SK-N-SH treated with all-trans-retinoic acid at 6 μM for 48 hours (cell line): ENCODE measurements at regions not wholly inside any gene's neighbourhood (a gene's known extent, or its start where the extent isn't known, plus 50 kb on each side); places are given as distances from the start of the nearest gene placed in this dataset.

Experiments used
- ATAC-seq: fragments of 200-7000 bp; cut with Tn5 transposase; 3 replicates; pipeline ENCODE4 v1.9.1; 2020; ENCODE audit warnings: mild to moderate bottlenecking, moderate library complexity
- ARNTL ChIP-seq: fragments of 450-650 bp; formaldehyde crosslinking; IDR thresholded peaks from 2 replicates; pipeline ENCODE4 v1.5.0; 2020; ENCODE audit warnings: low read depth, mild to moderate bottlenecking, moderate library complexity, borderline replicate concordance
- BACH2 ChIP-seq: fragments of 250-450 bp; sonication (Bioruptor Pico); IDR thresholded peaks from 2 replicates; pipeline ENCODE4 v1.9.0; 2021; ENCODE audit warnings: mild to moderate bottlenecking, borderline replicate concordance
- CREB5 ChIP-seq: fragments of 250-450 bp; sonication (Bioruptor Pico); IDR thresholded peaks from 2 replicates; pipeline ENCODE4 v1.5.1; 2020; ENCODE audit warnings: low read depth, mild to moderate bottlenecking, moderate library complexity
- CSDC2 ChIP-seq: fragments of 250-450 bp; sonication (Bioruptor Pico); IDR thresholded peaks from 2 replicates; pipeline ENCODE4 v1.5.0; 2020; ENCODE audit warnings: mild to moderate bottlenecking, moderate library complexity
- CSRNP3 ChIP-seq: fragments of 250-450 bp; sonication (Bioruptor Pico); IDR thresholded peaks from 2 replicates; pipeline ENCODE4 v1.5.1; 2021; ENCODE audit warnings: mild to moderate bottlenecking, moderate library complexity
- ESRRG ChIP-seq: fragments of 250-450 bp; sonication (Bioruptor Pico); IDR thresholded peaks from 2 replicates; pipeline ENCODE4 v1.6.1; 2021; ENCODE audit warnings: mild to moderate bottlenecking
- ISL1 ChIP-seq: fragments of 250-450 bp; sonication (Bioruptor Pico); IDR thresholded peaks from 2 replicates; pipeline ENCODE4 v2.1.2; 2022; ENCODE audit warnings: mild to moderate bottlenecking, moderate library complexity
- OSR1 ChIP-seq: fragments of 250-450 bp; sonication (Bioruptor Pico); IDR thresholded peaks from 2 replicates; pipeline ENCODE4 v1.8.0; 2022; ENCODE audit warnings: moderate library complexity, mild to moderate bottlenecking, inconsistent platforms
- POU6F1 ChIP-seq: fragments of 250-450 bp; sonication (Bioruptor Pico); IDR thresholded peaks from 2 replicates; pipeline ENCODE4 v1.8.0; 2021; ENCODE audit warnings: low read depth, mild to moderate bottlenecking, moderate library complexity, borderline replicate concordance
- PPARA ChIP-seq: fragments of 250-450 bp; sonication (Bioruptor Pico); IDR thresholded peaks from 2 replicates; pipeline ENCODE4 v1.5.0; 2020; ENCODE audit warnings: mild to moderate bottlenecking, borderline replicate concordance
- RARB ChIP-seq: fragments of 250-450 bp; sonication (Bioruptor Pico); IDR thresholded peaks from 2 replicates; pipeline ENCODE4 v1.8.0; 2021; ENCODE audit warnings: mild to moderate bottlenecking, moderate library complexity
- SNAI2 ChIP-seq: fragments of 250-450 bp; sonication (Bioruptor Pico); IDR thresholded peaks from 2 replicates; pipeline ENCODE4 v1.5.0; 2020; ENCODE audit warnings: mild to moderate bottlenecking, moderate library complexity
- TCF4 ChIP-seq: fragments of 250-450 bp; sonication (Bioruptor Pico); IDR thresholded peaks from 2 replicates; pipeline ENCODE4 v1.8.0; 2021; ENCODE audit warnings: mild to moderate bottlenecking, moderate library complexity, borderline replicate concordance
- TOX ChIP-seq: fragments of 250-450 bp; sonication (Bioruptor Pico); IDR thresholded peaks from 2 replicates; pipeline ENCODE4 v1.8.0; 2021; ENCODE audit warnings: mild to moderate bottlenecking, moderate library complexity, borderline replicate concordance
- ZC3H10 ChIP-seq: fragments of 250-450 bp; sonication (Bioruptor Pico); IDR thresholded peaks from 2 replicates; pipeline ENCODE4 v1.5.1; 2021; ENCODE audit warnings: mild to moderate bottlenecking, moderate library complexity
- ZFP3 ChIP-seq: fragments of 250-450 bp; sonication (Bioruptor Pico); IDR thresholded peaks from 2 replicates; pipeline ENCODE4 v1.5.0; 2020; ENCODE audit warnings: mild to moderate bottlenecking, moderate library complexity
- ZNF565 ChIP-seq: fragments of 450-650 bp; formaldehyde crosslinking; conservative IDR thresholded peaks from 2 replicates; pipeline ENCODE4 v1.5.0; 2020; ENCODE audit warnings: low read depth, mild to moderate bottlenecking, moderate library complexity
- ZNF70 ChIP-seq: fragments of 450-650 bp; formaldehyde crosslinking; IDR thresholded peaks from 2 replicates; pipeline ENCODE4 v1.5.0; 2020; ENCODE audit warnings: mild to moderate bottlenecking, moderate library complexity
- ZNF8 ChIP-seq: fragments of 450-650 bp; formaldehyde crosslinking; IDR thresholded peaks from 2 replicates; pipeline ENCODE4 v1.5.0; 2020; ENCODE audit warnings: mild to moderate bottlenecking, moderate library complexity
- TF ChIP-seq, protein P1 (sequence below): fragments of 250-450 bp; sonication (Bioruptor Pico); IDR thresholded peaks from 2 replicates; pipeline ENCODE4 v1.5.0; 2020; ENCODE audit warnings: mild to moderate bottlenecking, moderate library complexity

DNA sequence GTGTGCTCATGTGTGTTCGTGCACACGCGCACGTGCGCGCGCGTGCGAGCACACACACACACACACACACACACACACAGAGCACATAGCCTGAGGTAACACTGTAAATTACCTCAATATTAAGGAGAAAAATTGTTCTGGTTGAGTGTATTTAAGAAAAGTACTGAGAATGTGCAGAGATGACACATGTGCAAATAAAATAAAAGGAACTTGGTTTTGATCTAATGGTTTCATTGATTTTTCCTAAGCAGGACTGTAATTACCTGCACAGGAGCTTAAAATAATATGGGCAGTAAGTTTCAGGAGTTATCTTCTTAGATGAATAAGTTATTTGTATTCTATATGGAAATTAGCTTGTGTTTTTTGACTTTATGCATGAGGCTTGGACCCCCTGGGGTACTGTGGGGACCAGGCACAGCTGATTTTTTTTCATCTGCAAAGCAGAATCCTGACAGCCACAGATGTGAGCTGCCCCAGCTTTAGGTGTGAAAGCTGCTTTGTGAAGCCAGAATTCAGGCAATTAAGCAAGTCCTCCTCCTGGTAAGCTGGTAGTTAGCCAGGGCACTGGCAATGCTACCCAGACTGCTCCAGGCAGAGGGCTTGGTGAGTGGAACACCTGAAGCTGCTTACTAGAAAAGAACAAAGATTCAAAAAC is 1040.6 kb upstream of the CITED2 start:
- no peak for ATAC-seq
- no peak for TF ChIP-seq OSR1
- TF ChIP-seq ISL1, result no peak
- TF ChIP-seq ZFP3 (CRISPR knock-in tag), result no peak
- no peak for TF ChIP-seq ZNF70 (CRISPR knock-in tag)
- TF ChIP-seq, all 23 proteins: peak for 0

GRCh38 chr6:140403020-140403419 is 1028.6 kb upstream of the CITED2 start:
- no peak for TF ChIP-seq CSRNP3
- TF ChIP-seq ARNTL, result no peak
- TF ChIP-seq, protein P1, sequence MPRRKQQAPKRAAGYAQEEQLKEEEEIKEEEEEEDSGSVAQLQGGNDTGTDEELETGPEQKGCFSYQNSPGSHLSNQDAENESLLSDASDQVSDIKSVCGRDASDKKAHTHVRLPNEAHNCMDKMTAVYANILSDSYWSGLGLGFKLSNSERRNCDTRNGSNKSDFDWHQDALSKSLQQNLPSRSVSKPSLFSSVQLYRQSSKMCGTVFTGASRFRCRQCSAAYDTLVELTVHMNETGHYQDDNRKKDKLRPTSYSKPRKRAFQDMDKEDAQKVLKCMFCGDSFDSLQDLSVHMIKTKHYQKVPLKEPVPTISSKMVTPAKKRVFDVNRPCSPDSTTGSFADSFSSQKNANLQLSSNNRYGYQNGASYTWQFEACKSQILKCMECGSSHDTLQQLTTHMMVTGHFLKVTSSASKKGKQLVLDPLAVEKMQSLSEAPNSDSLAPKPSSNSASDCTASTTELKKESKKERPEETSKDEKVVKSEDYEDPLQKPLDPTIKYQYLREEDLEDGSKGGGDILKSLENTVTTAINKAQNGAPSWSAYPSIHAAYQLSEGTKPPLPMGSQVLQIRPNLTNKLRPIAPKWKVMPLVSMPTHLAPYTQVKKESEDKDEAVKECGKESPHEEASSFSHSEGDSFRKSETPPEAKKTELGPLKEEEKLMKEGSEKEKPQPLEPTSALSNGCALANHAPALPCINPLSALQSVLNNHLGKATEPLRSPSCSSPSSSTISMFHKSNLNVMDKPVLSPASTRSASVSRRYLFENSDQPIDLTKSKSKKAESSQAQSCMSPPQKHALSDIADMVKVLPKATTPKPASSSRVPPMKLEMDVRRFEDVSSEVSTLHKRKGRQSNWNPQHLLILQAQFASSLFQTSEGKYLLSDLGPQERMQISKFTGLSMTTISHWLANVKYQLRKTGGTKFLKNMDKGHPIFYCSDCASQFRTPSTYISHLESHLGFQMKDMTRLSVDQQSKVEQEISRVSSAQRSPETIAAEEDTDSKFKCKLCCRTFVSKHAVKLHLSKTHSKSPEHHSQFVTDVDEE (CRISPR knock-in tag), result no peak
- TF ChIP-seq BACH2 (CRISPR knock-in tag), result no peak
- TF ChIP-seq CREB5 (CRISPR knock-in tag), result no peak
- no peak for TF ChIP-seq ZC3H10 (CRISPR knock-in tag)
- no peak for TF ChIP-seq POU6F1 (CRISPR knock-in tag)
- TF ChIP-seq CSDC2 (CRISPR knock-in tag), result no peak
- TF ChIP-seq TCF4, result no peak
- TF ChIP-seq SNAI2 (CRISPR knock-in tag), result no peak
- TF ChIP-seq ZNF8 (CRISPR knock-in tag), result no peak
- TF ChIP-seq OSR1, result no peak
- no peak for TF ChIP-seq ZNF565 (CRISPR knock-in tag)
- no peak for TF ChIP-seq ZNF70 (CRISPR knock-in tag)
- TF ChIP-seq PPARA (CRISPR knock-in tag), result no peak
- TF ChIP-seq ISL1, result no peak
- no peak for TF ChIP-seq TOX (CRISPR knock-in tag)
- TF ChIP-seq ZFP3 (CRISPR knock-in tag), result no peak
- TF ChIP-seq, all 23 proteins: peak for 0
- ATAC-seq, result no peak

- peak; percentile 59; the same call in 2 of the 3 replicates for ATAC-seq
- TF ChIP-seq ZFP3 (CRISPR knock-in tag), result no peak
Measured at GRCh38 chr6:140401761-140402160, 1027.3 kb upstream of the CITED2 start.

GRCh38 chr6:140398076-140398475 is 1023.6 kb upstream of the CITED2 start:
- TF ChIP-seq ESRRG (CRISPR knock-in tag), result no peak
- no peak for TF ChIP-seq SNAI2 (CRISPR knock-in tag)
- TF ChIP-seq, protein P1 (CRISPR knock-in tag), result no peak
- no peak for TF ChIP-seq CREB5 (CRISPR knock-in tag)
- no peak for TF ChIP-seq CSRNP3
- no peak for TF ChIP-seq ZNF565 (CRISPR knock-in tag)
- no peak for TF ChIP-seq RARB
- no peak for TF ChIP-seq POU6F1 (CRISPR knock-in tag)
- TF ChIP-seq ZC3H10 (CRISPR knock-in tag), result no peak
- TF ChIP-seq, all 23 proteins: peak for 0
- ATAC-seq, result no peak
